ENCODE measurements at regions not wholly inside any gene's neighbourhood (a gene's known extent, or its start where the extent isn't known, plus 50 kb on each side); places are given as distances from the start of the nearest gene placed in this dataset.

- Histone ChIP-seq H3K27me3 (replicated peaks in 1 of 4; ENCODE audit: control insufficient read depth in 3 of 4, extremely low read depth in 1 of 4, insufficient read depth in 3 of 4, low read length in 3 of 4) (0 out of 7 replicates have a peak, but pooled peaks cover 0 to 4% (median 0%) of the 10 kb centered on the region in 4 experiments), H3K79me2 (ENCODE audit: control insufficient read depth in 1 of 2, insufficient read depth in 2 of 2, low read length in 2 of 2) (no peaks in the 10 kb centered on the region), H3K4me2 (ENCODE audit: insufficient read depth in 1 of 2, low read depth in 2 of 2, low read length in 2 of 2) (no peak overlapping the region), H2BK12ac (ENCODE audit: low read depth, low read length) (no peak overlapping the region), H3K56ac (replicated peaks; ENCODE audit: insufficient read length, low read depth, low read length) (no peak overlapping the region), H3K23me2 (ENCODE audit: low read depth, low read length) (no peaks in the 10 kb centered on the region), H2BK20ac (ENCODE audit: low read length) (no peak overlapping the region), H3K79me1 (ENCODE audit: low read depth, low read length) (no peaks in the 10 kb centered on the region), H2AFZ (ENCODE audit: low read length) (no peak overlapping the region), H4K20me1 (replicated peaks in 1 of 2; ENCODE audit: control insufficient read depth in 1 of 2, insufficient read depth in 2 of 2, low read length in 2 of 2) (no peaks in the 10 kb centered on the region), H4K5ac (ENCODE audit: insufficient read length, low read depth, low read length) (no peak overlapping the region), H3K9ac (replicated peaks in 1 of 4; ENCODE audit: extremely low read depth in 1 of 4, low read depth in 3 of 4, low read length in 3 of 4) (no peak overlapping the region), H3K4ac (replicated peaks; ENCODE audit: insufficient read length, low read depth, low read length) (no peak overlapping the region), H3K23ac (ENCODE audit: insufficient read length) (no peak overlapping the region), H4K8ac (ENCODE audit: extremely low read depth, insufficient read depth, low read length) (no peak overlapping the region), H3K18ac (ENCODE audit: extremely low read depth, low read length) (no peak overlapping the region), H2BK5ac (ENCODE audit: low read depth, low read length) (no peak overlapping the region), H2BK120ac (replicated peaks; ENCODE audit: low read depth, low read length) (no peak overlapping the region), H3K4me1 (replicated peaks in 1 of 4; ENCODE audit: control insufficient read depth in 3 of 4, insufficient read depth in 4 of 4, low read length in 3 of 4) (peaks cover 0 to 10% (median 4%) of the 10 kb centered on the region in 4 experiments; a peak in 3 of 7 replicates), H3K9me3 (ENCODE audit: insufficient read depth in 2 of 2, low read depth in 1 of 2, low read length in 1 of 2) (no peaks in the 10 kb centered on the region), H3K27ac (ENCODE audit: low read depth, low read length) (no peak overlapping the region), H3K4me3 (ENCODE audit: extremely low read depth in 1 of 4, insufficient read depth in 2 of 4, low read depth in 3 of 4, low read length in 4 of 4) (no peak overlapping the region), H3K36me3 (ENCODE audit: control insufficient read depth in 2 of 4, insufficient read depth in 4 of 4, low read length in 3 of 4) (no peaks in the 10 kb centered on the region), H2BK15ac (ENCODE audit: low read length) (0 out of 2 replicates have a peak overlapping the region, but pooled peaks have one; percentile 47), H2AK5ac (ENCODE audit: low read depth, low read length) (no peak overlapping the region), H3K14ac (ENCODE audit: insufficient read length) (no peak overlapping the region), H4K91ac (replicated peaks; ENCODE audit: insufficient read length, low read length) (no peak overlapping the region)
- FAIRE-seq, result no peak
- ChIA-PET CTCF (ENCODE audit: partially characterized antibody) (interaction anchor here (0.7 to 1.3 kb wide), 3 partner anchors 8 to 25 kb away, joined by 3 to 4 read pairs (median 3); no protein-coding TSS in a partner anchor), POLR2A (ENCODE audit: partially characterized antibody) (no interaction called here)
- DNase-seq (ENCODE audit: low read depth in 1 of 2, low spot score in 2 of 2), result no peak
- 94% methylated on average over 2 of the region's 2 CpGs; no CpG with 5 or more reads in 1 of the 2 experiments for WGBS, 2 experiments (ENCODE audit: extremely low coverage in 1 of 2, insufficient coverage in 1 of 2, insufficient read length in 1 of 2, insufficient replicate concordance in 2 of 2, low coverage in 1 of 2, low lambda C conversion rate in 2 of 2, missing lambda C conversion rate in 1 of 2)
- TF ChIP-seq ZNF274 (IDR thresholded peaks at IDR 0.05; ENCODE audit: borderline replicate concordance, extremely low read depth, low read length), result no peak
- no peak for TF ChIP-seq CHD1 (IDR thresholded peaks at IDR 0.05; ENCODE audit: low read depth, low read length)
- no peak for TF ChIP-seq TAF1 (IDR thresholded peaks at IDR 0.05; ENCODE audit: low read depth, low read length)
- TF ChIP-seq SP4 (IDR thresholded peaks at IDR 0.05; ENCODE audit: low read length), result no peak
Observed at GRCh38 chr2:64356906-64357305, 97.1 kb upstream of the LGALSL start.

Data from H1 (cell line).